ENCODE measurements at regions not wholly inside any gene's neighbourhood (a gene's known extent, or its start where the extent isn't known, plus 50 kb on each side); places are given as distances from the start of the nearest gene placed in this dataset.

DNA sequence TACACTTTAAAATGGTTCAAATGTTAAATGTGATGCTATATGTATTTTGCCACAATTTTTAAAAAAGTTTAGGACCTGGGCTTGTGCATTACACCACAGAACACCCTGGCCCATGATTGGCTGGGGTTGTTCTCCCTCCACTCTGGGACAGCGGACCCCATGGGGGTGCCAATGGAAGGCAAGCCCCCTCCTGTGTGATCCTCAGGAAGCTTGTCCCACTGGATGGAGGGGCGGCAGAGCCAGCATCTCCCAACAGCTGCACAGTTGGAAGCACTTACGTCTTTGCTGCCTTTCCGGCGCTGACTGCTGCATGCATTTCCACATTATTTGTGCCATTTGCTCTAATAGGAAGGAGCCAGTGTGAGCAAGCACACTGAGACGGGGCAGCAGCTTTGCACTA, 196.5 kb downstream of the SHANK2 start:
- TF ChIP-seq POLR2A (IDR thresholded peaks at IDR 0.05): no peak
- TF ChIP-seq, protein P1, sequence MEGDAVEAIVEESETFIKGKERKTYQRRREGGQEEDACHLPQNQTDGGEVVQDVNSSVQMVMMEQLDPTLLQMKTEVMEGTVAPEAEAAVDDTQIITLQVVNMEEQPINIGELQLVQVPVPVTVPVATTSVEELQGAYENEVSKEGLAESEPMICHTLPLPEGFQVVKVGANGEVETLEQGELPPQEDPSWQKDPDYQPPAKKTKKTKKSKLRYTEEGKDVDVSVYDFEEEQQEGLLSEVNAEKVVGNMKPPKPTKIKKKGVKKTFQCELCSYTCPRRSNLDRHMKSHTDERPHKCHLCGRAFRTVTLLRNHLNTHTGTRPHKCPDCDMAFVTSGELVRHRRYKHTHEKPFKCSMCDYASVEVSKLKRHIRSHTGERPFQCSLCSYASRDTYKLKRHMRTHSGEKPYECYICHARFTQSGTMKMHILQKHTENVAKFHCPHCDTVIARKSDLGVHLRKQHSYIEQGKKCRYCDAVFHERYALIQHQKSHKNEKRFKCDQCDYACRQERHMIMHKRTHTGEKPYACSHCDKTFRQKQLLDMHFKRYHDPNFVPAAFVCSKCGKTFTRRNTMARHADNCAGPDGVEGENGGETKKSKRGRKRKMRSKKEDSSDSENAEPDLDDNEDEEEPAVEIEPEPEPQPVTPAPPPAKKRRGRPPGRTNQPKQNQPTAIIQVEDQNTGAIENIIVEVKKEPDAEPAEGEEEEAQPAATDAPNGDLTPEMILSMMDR (IDR thresholded peaks at IDR 0.05): no peak
